Lung (tissue), 11 donors: ENCODE measurements at regions not wholly inside any gene's neighbourhood (a gene's known extent, or its start where the extent isn't known, plus 50 kb on each side); places are given as distances from the start of the nearest gene placed in this dataset.

Source experiments
- ATAC-seq: fragments of 200-7000 bp; cut with Tn5 transposase; one replicate; pipeline ENCODE4 v1.9.1; 2020; ENCODE audit warnings: moderate number of reproducible peaks; ENCODE audit not compliant: insufficient read depth, low FRiP score
- DNase-seq, 3 donors: peaks; one replicate each; pipeline ENCODE4 v3.0.0-alpha.2; 2013 to 2017
- H3K27ac ChIP-seq, 2 donors: one replicate each; pipeline ENCODE4 v1.5.1; 2013; ENCODE audit warnings: mild to moderate bottlenecking in 2 of 2, moderate library complexity in 2 of 2, control low read depth in 1 of 2, inconsistent platforms in 1 of 2, low read depth in 1 of 2, low read length in 1 of 2
- H3K27me3 ChIP-seq, 3 donors: one replicate each; pipeline ENCODE4 v1.5.1; 2013; ENCODE audit warnings: low read length in 2 of 3; ENCODE audit not compliant: control insufficient read depth in 3 of 3, insufficient read depth in 3 of 3
- H3K36me3 ChIP-seq, 4 donors: one replicate each; pipeline ENCODE4 v1.5.1; 2013; ENCODE audit warnings: low read length in 4 of 4, mild to moderate bottlenecking in 1 of 4, moderate library complexity in 1 of 4; ENCODE audit not compliant: control insufficient read depth in 4 of 4, insufficient read depth in 4 of 4
- H3K4me1 ChIP-seq, 5 donors: one replicate each; pipeline ENCODE4 v1.5.1; 2013; ENCODE audit warnings: low read length in 5 of 5, mild to moderate bottlenecking in 2 of 5, moderate library complexity in 1 of 5; ENCODE audit not compliant: control insufficient read depth in 5 of 5, insufficient read depth in 5 of 5
- H3K4me3 ChIP-seq: one replicate; pipeline ENCODE4 v1.5.1; 2013; ENCODE audit warnings: mild to moderate bottlenecking, control low read depth, moderate library complexity
- H3K9ac ChIP-seq, 2 donors: one replicate each; pipeline ENCODE4 v1.5.1; 2013; ENCODE audit warnings: low read length in 2 of 2, control low read depth in 1 of 2; ENCODE audit not compliant: insufficient read depth in 1 of 2
- H3K9me3 ChIP-seq, 4 donors: one replicate each; pipeline ENCODE4 v1.5.1; 2013; ENCODE audit warnings: low read length in 3 of 4, mild to moderate bottlenecking in 1 of 4, moderate library complexity in 1 of 4; ENCODE audit not compliant: control insufficient read depth in 4 of 4, insufficient read depth in 3 of 4
- WGBS, 2 donors: extraction: QIAGEN DNeasy Blood & Tissue Kit; methylation state at CpG; one replicate each; pipeline ENCODE4 v1.1.7; 2013; 5-methylcytosine and 5-hydroxymethylcytosine counted together
- TF ChIP-seq, protein P1 (sequence below): IDR thresholded peaks from 2 replicates; pipeline ENCODE4 v1.5.1; 2012; ENCODE audit warnings: mild to moderate bottlenecking; ENCODE audit errors: control extremely low read depth, extremely low read depth
- donor health status: control.
- donor health status: control.
- donor health status: Bipolar disorder and iron deficiency.
- donor health status: healthy.
- donor health status: DM: yes; HTN: yes; CAD: no.

DNA sequence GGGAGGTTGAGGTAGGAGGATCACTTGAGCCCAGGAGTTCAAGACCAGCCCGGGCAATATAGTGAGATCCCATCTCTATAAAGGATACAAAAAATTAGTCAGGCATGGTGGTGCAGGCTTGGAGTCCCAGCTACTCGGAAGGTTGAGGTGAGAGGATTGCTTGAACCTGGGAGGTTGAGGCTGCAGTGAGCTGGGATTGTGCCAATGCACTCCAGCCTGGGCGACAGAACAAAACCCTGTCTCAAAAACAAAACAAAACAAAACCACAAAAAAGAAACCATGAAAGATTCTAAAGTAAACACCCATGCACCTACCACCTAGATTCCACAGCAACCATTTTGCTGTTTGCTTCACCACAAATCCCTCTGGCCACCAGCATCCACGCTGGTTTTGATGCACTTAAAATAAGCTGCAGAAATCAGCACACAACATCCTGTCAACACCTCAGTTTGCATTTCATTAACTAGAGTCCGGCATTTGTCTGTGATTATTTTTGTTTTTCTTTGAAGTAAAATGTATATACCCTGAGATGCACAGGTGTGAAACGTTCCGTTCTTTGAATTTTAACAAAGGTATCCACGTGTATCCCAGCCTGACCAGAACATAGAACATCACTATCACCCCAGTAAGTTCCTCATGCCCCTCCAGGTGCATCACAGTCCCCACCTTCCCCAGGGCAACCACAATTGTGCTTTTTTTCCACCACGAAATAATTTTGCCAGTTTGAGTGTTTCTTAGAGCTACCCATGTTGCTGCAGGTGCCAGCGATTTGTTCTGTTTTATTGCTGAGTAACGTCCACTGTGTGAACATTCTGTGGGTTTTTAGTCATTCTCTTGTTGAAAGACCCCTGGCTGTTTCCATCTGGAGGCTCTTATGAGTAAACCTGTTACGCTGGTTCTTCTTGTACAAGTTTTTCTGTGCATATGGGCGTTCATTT lies 191.5 kb downstream of the SEC14L1 start:
- Histone ChIP-seq H3K4me3 (no peak overlapping the region), H3K9me3 (peaks cover 0 to 6% (median 2%) of the 10 kb centered on the region in 4 donors), H3K9ac (no peak overlapping the region), H3K27ac (no peak overlapping the region), H3K4me1 (peaks cover 0 to 13% (median 2%) of the 10 kb centered on the region in 5 donors), H3K36me3 (no peaks in the 10 kb centered on the region), H3K27me3 (no peaks in the 10 kb centered on the region)
- 67 to 71% methylated on average over 13 of the region's 13 CpGs for WGBS, 2 donors
- no peak for ATAC-seq
- TF ChIP-seq, protein P1, sequence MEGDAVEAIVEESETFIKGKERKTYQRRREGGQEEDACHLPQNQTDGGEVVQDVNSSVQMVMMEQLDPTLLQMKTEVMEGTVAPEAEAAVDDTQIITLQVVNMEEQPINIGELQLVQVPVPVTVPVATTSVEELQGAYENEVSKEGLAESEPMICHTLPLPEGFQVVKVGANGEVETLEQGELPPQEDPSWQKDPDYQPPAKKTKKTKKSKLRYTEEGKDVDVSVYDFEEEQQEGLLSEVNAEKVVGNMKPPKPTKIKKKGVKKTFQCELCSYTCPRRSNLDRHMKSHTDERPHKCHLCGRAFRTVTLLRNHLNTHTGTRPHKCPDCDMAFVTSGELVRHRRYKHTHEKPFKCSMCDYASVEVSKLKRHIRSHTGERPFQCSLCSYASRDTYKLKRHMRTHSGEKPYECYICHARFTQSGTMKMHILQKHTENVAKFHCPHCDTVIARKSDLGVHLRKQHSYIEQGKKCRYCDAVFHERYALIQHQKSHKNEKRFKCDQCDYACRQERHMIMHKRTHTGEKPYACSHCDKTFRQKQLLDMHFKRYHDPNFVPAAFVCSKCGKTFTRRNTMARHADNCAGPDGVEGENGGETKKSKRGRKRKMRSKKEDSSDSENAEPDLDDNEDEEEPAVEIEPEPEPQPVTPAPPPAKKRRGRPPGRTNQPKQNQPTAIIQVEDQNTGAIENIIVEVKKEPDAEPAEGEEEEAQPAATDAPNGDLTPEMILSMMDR: no peak
- no peak for DNase-seq

DNA sequence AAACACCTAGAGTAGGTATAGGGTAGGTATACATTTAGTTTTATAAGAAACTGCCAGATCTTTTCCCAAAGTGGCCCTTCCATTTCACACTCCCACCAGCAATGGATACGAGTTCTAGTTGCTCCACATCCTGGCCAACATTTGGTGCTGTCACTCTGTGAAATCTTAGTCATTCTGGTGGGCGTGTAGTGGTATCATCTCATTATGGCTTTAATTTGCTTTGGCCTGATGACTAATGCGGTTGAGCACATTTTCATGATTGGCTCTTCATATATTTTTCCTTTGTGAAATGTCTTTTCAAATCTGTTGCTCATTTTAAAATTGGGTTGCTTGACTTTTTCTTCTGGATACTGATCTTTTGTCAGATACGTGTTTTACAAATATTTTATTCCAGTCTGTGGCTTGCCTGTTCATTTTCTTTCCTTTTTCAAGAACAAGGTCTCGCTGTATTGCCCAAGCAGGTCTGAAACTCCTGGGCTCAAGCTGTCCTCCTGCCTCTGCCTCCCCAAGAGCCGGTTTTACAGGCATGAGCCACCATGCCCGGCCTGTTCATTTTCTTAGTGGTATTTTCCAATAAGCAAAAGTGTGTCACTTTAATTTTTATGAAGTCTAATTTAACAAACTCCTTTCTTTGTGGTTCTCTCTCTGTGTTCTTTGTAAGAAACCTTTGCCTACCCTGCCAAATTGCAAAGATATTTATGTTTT lies 192.4 kb downstream of the SEC14L1 start:
- Histone ChIP-seq H3K27ac (no peak overlapping the region), H3K27me3 (no peaks in the 10 kb centered on the region), H3K36me3 (no peaks in the 10 kb centered on the region), H3K9ac (no peak overlapping the region), H3K4me1 (peaks cover 0 to 10% (median 2%) of the 10 kb centered on the region in 5 donors), H3K4me3 (no peak overlapping the region), H3K9me3 (peaks cover 0 to 6% (median 2%) of the 10 kb centered on the region in 4 donors)
- DNase-seq (no peak), ATAC-seq (no peak)
- WGBS, 2 donors: 76 to 77% methylated on average over 7 of the region's 7 CpGs
- TF ChIP-seq, protein P1: no peak

DNA sequence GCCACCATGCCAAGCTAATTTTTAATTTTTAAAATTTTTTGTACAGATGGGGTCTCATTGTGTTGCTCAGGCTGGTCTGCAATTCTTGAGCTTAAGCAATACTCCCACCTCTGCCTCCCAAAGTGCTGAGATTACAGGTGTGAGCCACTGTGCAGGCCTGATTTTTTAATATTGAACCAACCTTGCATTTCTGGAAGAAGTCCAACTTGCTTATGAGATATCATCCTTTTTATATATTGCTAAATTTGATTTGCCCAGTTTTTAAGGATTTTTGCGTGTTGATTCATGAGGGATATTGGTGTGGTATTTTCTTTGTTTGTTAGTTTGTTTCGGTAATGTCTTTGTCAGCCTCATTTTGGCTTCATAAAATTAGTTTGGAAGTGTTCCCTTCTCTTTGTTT lies 196.4 kb downstream of the SEC14L1 start:
- 98 to 100% methylated on average over 2 of the region's 2 CpGs for WGBS, 2 donors
- no peak overlapping the region for H3K4me3 ChIP-seq
- H3K9ac ChIP-seq: no peak overlapping the region
- H3K4me1 ChIP-seq: peaks cover 0 to 18% (median 0%) of the 10 kb centered on the region in 5 donors
- no peak overlapping the region for H3K27ac ChIP-seq
- ATAC-seq: no peak
- TF ChIP-seq, protein P1: no peak
- H3K36me3 ChIP-seq: no peaks in the 10 kb centered on the region
- DNase-seq: no peak
- peaks cover 0 to 6% (median 2%) of the 10 kb centered on the region in 4 donors for H3K9me3 ChIP-seq
- H3K27me3 ChIP-seq: no peaks in the 10 kb centered on the region
